Skin epidermis (tissue), 12 donors: ENCODE measurements at regions not wholly inside any gene's neighbourhood (a gene's known extent, or its start where the extent isn't known, plus 50 kb on each side); places are given as distances from the start of the nearest gene placed in this dataset.
"Not testable (repeated sequence)": the region's sequence is repeated elsewhere in the genome, so short reads cannot be mapped to it uniquely, and the experiment has no call there.

ENCODE experiments used
- H3K27ac ChIP-seq, 21 experiments: fragments of 200-600 bp; sonication (generic) in 11 of 21; one replicate each; pipeline ENCODE4 v1.5.0; 2020; ENCODE audit warnings: mild to moderate bottlenecking in 3 of 21, inconsistent platforms in 2 of 21, moderate library complexity in 2 of 21
- H3K4me3 ChIP-seq, 7 experiments: fragments of 200-600 bp; sonication (generic) in 2 of 7; one replicate each; pipeline ENCODE4 v1.5.0; 2020; ENCODE audit warnings: inconsistent platforms in 2 of 7, mild to moderate bottlenecking in 2 of 7, moderate library complexity in 1 of 7

DNA sequence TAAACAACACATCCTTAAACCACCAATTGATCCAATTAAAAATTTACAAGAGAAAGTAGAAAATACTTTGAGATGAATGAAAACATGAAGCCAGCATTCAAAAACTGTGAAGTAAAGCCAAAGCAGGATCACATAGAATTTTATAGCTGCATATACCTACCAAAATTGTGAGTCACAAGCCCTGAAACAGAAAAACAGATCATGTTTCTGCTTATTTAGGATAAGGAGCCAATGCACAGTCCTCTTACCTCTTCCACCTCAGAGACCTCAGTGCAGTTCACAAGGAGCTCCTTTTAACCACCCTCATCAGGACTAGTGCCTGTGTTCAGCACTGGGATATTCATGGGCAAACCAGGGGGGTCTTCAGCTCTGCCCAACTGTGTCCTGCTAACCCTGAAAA lies 386.7 kb downstream of the TECRL start:
- Histone ChIP-seq H3K4me3 (no peak overlapping the region), H3K27ac (no peak overlapping the region)

GRCh38 chr4:64016893-64017292 lies 392.4 kb downstream of the TECRL start:
- H3K27ac ChIP-seq: no peak overlapping the region

DNA sequence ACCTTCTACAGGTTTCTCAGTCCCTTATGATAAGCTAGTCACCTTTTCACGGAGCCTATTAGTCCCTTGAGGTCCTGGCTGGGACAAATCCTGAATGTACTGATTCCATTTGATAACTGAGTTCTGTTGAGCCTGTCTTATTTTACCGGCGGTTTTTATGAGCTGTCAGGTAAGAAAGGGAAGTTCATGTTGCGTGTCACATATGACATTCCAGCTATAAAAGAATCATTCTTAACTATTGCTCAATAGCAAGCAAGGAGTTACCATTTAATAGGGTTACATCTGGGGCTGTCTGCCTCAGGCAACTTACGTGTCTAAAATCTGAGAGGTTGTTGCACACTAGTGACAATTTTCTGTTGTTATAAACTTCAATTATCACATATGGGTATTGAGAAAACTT lies 394.6 kb downstream of the TECRL start:
- Histone ChIP-seq H3K27ac (no peak overlapping the region), H3K4me3 (no peak overlapping the region)

More at GRCh38 chr4:64016893-64017292, 392.4 kb downstream of the TECRL start:
- no peak overlapping the region for H3K4me3 ChIP-seq

DNA sequence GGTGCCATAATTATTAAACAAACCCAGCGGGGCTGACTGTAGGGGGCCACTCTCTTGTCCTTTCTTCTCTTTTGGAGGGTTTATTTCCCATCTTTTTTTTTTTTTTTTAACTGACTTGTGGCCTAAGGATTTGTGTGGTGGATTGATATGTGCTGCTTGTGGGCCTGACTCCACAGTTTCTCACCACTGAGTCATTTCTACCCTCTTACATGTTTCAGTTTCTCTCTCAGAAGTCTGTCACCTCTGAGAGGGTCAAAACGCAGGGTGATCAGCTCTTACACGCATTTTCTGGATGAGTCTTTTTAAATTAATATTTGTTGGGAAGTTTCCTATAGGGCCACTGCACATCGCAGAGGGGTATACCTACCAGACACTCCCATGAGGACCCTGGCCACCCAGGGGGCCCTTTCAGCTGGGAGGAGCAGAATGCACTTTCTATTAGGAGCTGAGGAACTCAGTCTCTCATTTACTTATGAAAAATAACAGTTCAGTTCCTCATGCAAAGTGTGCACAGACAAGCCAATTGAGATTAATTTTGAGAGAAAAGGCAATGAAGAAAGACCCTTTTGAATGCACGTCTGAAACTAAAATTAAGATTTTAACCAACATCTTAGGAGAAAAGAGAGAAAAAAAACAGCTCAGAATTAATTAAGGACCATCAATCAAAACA lies 407.9 kb downstream of the TECRL start:
- Histone ChIP-seq H3K4me3 (no peak overlapping the region), H3K27ac (no peak overlapping the region)

GRCh38 chr4:64000241-64000640 lies 409.0 kb downstream of the TECRL start:
- Histone ChIP-seq H3K4me3 (no peak overlapping the region), H3K27ac (no peak overlapping the region)

DNA sequence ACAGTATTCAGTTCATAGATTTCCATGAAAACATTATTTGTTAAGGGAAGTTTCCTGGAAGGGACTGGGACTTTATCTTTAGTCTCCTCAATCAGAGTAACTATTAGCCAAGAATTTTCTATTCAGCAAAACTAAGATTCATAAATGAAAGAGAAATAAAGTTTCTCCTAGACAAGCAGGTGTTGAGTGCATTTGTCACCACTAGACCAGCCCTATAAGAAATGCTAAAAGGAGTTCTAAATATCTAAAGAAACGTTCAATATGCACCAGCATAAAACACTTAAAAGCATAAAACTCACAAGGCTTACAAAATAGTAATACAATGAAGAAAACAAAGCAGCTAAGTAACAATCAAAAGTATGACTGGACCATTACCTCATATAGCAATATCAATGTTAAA lies 423.0 kb downstream of the TECRL start:
- Histone ChIP-seq H3K27ac (no peak overlapping the region), H3K4me3 (no peak overlapping the region)

DNA sequence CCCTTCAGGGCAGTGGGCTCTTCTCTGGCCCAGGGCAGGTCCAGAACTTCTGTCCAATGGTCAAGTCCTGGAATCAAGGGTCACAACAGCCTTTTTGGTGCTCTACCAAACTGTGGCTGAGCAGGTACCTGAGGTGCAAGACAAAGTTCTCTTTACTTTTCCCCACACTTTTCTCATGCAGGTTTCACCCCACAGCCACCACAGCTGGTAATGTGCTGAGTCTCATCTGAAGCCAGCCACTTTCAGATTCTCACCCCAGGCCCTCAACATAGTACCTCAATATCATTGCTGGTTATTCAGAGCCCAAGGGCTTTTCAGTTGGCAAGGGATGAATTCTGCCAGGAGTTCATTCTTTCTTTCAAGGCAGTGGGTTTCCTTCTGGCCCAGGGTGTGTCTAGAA lies 426.0 kb downstream of the TECRL start:
- no peak overlapping the region for H3K27ac ChIP-seq
- H3K4me3 ChIP-seq: no peak overlapping the region

DNA sequence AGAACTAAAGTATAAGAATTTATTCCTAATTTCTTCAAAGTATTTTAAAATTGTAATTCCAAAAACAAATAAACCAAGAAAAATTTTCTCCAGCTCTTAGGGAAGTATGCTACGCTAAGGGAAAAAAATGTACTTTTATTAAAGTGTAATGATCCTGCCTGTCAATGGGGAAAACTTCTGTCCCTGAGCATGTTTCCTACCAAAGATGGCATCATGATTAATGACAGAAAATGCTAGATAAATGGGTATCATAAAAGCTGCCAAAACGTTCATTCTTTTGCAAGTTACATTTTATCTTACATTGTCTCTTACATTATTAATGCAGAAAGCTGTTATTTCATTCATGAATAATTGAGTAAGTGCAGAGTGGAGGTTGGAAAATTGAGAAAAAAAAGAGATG lies 443.4 kb downstream of the TECRL start:
- Histone ChIP-seq H3K27ac (no peak overlapping the region), H3K4me3 (no peak overlapping the region)

DNA sequence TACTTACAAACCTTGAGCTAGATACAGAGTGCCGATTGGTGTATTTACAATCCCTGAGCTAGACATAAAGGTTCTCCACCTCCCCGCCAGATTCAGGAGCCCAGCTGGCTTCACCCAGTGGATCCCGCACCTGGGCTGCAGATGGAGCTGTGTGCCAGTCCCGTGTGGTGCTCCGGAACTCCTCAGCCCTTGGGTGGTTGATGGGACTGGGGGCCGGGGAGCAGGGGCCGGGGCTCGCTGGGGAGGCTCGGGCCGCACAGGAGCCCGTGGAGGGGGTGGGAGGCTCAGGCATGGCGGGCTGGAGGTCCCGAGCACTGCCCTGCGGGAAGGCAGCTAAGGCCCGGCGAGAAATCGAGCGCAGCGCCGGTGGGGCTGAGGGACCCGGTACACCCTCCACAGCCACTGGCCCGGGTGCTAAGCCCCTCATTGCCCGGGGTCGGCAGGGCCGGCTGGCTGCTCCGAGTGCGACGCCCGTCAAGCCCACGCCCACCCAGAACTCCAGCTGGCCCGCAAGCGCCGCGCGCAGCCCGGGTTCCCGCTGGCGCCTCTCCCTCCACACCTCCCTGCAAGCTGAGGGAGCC lies 466.5 kb downstream of the TECRL start:
- H3K27ac ChIP-seq, H3K4me3 ChIP-seq: not testable (repeated sequence)

DNA sequence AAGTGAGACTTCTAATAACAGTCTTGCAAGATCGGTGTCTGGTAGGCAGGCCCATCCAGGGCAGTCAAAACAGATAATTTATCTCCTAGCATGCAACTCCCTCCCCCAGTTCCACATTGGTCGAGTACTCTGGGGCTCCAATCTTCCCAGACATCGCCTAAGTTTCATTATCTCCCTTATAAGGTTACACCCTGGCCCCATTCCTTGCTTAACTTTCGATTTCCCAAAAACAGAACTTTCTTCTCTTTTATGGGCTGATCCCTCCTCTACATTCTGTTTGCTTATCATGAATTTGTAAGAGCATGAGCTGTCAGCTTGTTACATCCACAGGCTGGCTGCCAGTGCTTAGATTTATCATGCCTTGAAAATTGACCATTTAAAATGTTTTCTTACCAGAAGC lies 471.3 kb downstream of the TECRL start:
- no peak overlapping the region for H3K27ac ChIP-seq
- no peak overlapping the region for H3K4me3 ChIP-seq

DNA sequence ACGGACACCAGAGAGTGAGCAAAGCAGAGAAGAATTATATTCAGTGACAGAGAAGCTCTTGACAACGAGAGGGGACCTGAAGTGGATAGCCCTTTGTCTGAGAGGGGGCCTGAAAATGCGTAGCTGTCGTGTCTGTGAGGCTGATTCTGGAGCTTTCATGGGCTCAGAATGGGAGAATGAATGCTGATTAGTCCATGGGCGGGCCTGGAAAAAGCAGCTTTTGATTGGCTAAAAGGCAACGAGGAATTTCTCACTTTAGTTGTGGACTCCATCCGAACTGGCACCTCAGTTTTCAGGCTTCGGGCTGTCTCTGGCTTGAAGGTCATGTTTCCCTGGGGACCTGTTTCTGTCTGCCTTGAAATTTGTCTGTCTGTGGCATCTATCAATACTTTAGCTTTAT lies 487.1 kb downstream of the TECRL start:
- H3K4me3 ChIP-seq: no peak overlapping the region

GRCh38 chr4:63921561-63921960 lies 487.7 kb downstream of the TECRL start:
- H3K27ac ChIP-seq: no peak overlapping the region
- H3K4me3 ChIP-seq: no peak overlapping the region

More for the DNA sequence above, 487.1 kb downstream of the TECRL start:
- no peak overlapping the region for H3K27ac ChIP-seq

- Histone ChIP-seq H3K4me3 (no peak overlapping the region), H3K27ac (no peak overlapping the region)
These were observed 489.4 kb downstream of the TECRL start for GRCh38 chr4:63919636-63920365.

GRCh38 chr4:63906660-63907183 lies 502.5 kb downstream of the TECRL start:
- no peak overlapping the region for H3K4me3 ChIP-seq
- H3K27ac ChIP-seq: no peak overlapping the region

DNA sequence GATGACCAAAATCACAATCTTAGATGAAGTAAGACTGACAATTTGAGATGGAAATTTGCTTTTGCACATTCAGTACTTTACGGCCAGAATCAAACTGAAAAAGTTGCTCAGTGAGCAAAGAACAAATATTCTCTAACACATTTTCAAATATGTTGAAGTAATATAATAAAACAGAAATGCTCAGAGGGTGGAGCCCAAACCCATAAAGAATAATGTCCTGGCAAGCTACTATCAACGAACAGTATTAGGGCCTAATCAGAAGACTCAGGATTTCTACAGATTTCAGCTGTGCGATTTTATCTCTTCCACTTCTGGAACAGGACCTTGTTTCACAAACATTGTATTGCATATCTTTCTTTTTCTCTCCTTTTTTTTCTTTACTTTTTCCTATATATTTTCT lies 505.0 kb downstream of the TECRL start:
- no peak overlapping the region for H3K27ac ChIP-seq
- no peak overlapping the region for H3K4me3 ChIP-seq

GRCh38 chr4:63901304-63901703 lies 507.9 kb downstream of the TECRL start:
- H3K4me3 ChIP-seq: no peak overlapping the region
- no peak overlapping the region for H3K27ac ChIP-seq

- Histone ChIP-seq H3K4me3 (no peak overlapping the region), H3K27ac (no peak overlapping the region)
These were observed 510.3 kb downstream of the TECRL start for GRCh38 chr4:63898961-63899360.

GRCh38 chr4:63894161-63894560 lies 515.1 kb downstream of the TECRL start:
- no peak overlapping the region for H3K27ac ChIP-seq
- no peak overlapping the region for H3K4me3 ChIP-seq

GRCh38 chr4:63869370-63869769 lies 539.9 kb downstream of the TECRL start:
- H3K4me3 ChIP-seq: no peak overlapping the region

GRCh38 chr4:63851496-63851895 lies 557.8 kb downstream of the TECRL start:
- Histone ChIP-seq H3K27ac (no peak overlapping the region), H3K4me3 (no peak overlapping the region)

More at GRCh38 chr4:63869370-63869769, 539.9 kb downstream of the TECRL start:
- H3K27ac ChIP-seq: no peak overlapping the region

DNA sequence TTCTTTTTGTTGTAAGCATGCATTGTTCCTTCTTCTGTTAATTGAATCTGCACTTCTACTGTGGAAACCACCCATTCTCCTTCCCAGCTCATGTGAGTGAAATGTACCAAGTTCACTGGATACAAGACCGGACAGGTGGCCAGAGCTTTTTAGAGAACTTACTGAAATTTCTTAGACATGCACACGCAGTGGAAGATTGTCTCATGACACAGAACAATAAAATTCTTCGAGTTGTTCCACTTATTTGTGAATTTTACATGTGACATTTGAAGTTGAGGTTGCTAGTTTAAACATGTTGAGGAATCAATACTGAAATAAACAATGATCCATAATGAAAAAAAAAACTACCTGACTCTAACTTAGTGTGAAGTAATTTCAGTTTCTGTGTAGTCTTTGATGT lies 568.0 kb downstream of the TECRL start:
- no peak overlapping the region for H3K27ac ChIP-seq
- H3K4me3 ChIP-seq: no peak overlapping the region
